ENCODE measurements at regions not wholly inside any gene's neighbourhood (a gene's known extent, or its start where the extent isn't known, plus 50 kb on each side); places are given as distances from the start of the nearest gene placed in this dataset.

DNA sequence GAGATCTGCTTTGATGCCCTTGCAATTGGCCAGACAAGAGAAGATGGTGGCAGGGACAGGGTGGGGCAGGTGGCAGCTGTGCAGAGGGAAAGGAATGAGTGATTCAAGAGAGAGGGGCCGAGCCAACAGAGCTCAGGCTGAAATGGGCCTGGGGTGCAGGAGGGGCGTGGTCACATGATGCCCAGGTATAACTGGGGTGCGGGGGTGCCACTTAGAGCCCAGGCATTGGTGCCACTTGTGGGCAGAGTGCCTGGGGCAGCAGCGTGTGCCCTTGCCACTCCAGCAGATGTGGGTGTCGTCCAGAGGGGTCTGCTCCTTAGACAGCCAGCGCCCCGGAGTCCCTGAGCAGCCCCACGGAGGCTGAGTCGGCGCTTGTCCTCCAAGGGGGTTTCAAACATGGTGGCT is 88.7 kb downstream of the PLXNA1 start:
- CTCF ChIA-PET: no interaction called here
- no TSS peak for BruUV-seq (replicated peaks)
- Histone ChIP-seq H2AFZ (ENCODE audit: low read depth, low read length) (no peak overlapping the region), H4K20me1 (replicated peaks; ENCODE audit: control insufficient read depth, extremely low read depth, insufficient read depth, low read length) (no peaks in the 10 kb centered on the region), H3K27ac (ENCODE audit: insufficient read depth, low read depth, low read length) (no peak overlapping the region), H3K4me1 (ENCODE audit: control insufficient read depth, extremely low read depth, insufficient read depth, low read length) (no peaks in the 10 kb centered on the region), H3K4me3 (replicated peaks in 1 of 3; ENCODE audit: insufficient read depth in 1 of 3, low read depth in 1 of 3, low read length in 3 of 3) (no peak overlapping the region), H3K36me3 (ENCODE audit: control insufficient read depth in 2 of 2, extremely low read depth in 1 of 2, insufficient read depth in 2 of 2, low read length in 2 of 2) (no peaks in the 10 kb centered on the region), H3K79me2 (ENCODE audit: control insufficient read depth, insufficient read depth, low read length) (no peaks in the 10 kb centered on the region), H3K9me3 (replicated peaks; ENCODE audit: control insufficient read depth, insufficient read depth, low read length) (no peaks in the 10 kb centered on the region), H3K9ac (replicated peaks; ENCODE audit: extremely low read depth, insufficient read depth, low read length) (no peak overlapping the region), H3K27me3 (ENCODE audit: control insufficient read depth in 2 of 2, insufficient read depth in 2 of 2, low read length in 2 of 2) (no peaks in the 10 kb centered on the region), H3K9me1 (replicated peaks; ENCODE audit: control insufficient read depth, extremely low read depth, insufficient read depth, low read length) (no peaks in the 10 kb centered on the region), H3K4me2 (ENCODE audit: insufficient read depth, low read length) (no peak overlapping the region)
- no peak for FAIRE-seq
- POLR2A ChIA-PET: no interaction called here
- TF ChIP-seq MYC (IDR thresholded peaks at IDR 0.05; ENCODE audit: low read depth, low read length) (no peak), POLR2AphosphoS5 (IDR thresholded peaks at IDR 0.05; ENCODE audit: insufficient read depth, low read depth, low read length) (no peak), GATA2 (IDR thresholded peaks at IDR 0.05; ENCODE audit: insufficient read depth, insufficient read length, low read depth, low read length) (no peak), EZH2 (IDR thresholded peaks at IDR 0.05; ENCODE audit: borderline replicate concordance, low read depth, low read length, severe bottlenecking) (no peak), FOS (IDR thresholded peaks at IDR 0.05; ENCODE audit: borderline replicate concordance, insufficient read depth, low read length) (no peak), JUN (IDR thresholded peaks at IDR 0.05; ENCODE audit: borderline replicate concordance, insufficient read depth, insufficient read length, low read depth) (no peak), POLR2A (IDR thresholded peaks at IDR 0.05; ENCODE audit: low read depth, low read length) (no peak)
- TF ChIP-seq, protein P1, sequence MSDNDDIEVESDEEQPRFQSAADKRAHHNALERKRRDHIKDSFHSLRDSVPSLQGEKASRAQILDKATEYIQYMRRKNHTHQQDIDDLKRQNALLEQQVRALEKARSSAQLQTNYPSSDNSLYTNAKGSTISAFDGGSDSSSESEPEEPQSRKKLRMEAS (IDR thresholded peaks at IDR 0.05; ENCODE audit: insufficient read depth, insufficient read length): no peak
- TF ChIP-seq, protein P2, sequence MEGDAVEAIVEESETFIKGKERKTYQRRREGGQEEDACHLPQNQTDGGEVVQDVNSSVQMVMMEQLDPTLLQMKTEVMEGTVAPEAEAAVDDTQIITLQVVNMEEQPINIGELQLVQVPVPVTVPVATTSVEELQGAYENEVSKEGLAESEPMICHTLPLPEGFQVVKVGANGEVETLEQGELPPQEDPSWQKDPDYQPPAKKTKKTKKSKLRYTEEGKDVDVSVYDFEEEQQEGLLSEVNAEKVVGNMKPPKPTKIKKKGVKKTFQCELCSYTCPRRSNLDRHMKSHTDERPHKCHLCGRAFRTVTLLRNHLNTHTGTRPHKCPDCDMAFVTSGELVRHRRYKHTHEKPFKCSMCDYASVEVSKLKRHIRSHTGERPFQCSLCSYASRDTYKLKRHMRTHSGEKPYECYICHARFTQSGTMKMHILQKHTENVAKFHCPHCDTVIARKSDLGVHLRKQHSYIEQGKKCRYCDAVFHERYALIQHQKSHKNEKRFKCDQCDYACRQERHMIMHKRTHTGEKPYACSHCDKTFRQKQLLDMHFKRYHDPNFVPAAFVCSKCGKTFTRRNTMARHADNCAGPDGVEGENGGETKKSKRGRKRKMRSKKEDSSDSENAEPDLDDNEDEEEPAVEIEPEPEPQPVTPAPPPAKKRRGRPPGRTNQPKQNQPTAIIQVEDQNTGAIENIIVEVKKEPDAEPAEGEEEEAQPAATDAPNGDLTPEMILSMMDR (IDR thresholded peaks at IDR 0.05; ENCODE audit: extremely low read depth in 1 of 2, insufficient read depth in 1 of 2, low read depth in 1 of 2, low read length in 2 of 2): no peak
- intact Hi-C loops (cut with micrococcal nuclease) (no loop called here), dilution Hi-C loops (cut with MboI; ENCODE audit: extremely low pct_ligation_motif_present, low sequenced_read_pairs) (no loop called here)
- no peak for DNase-seq (ENCODE audit: low read depth, low spot score)
